WTC11 (cell line): ENCODE measurements at regions not wholly inside any gene's neighbourhood (a gene's known extent, or its start where the extent isn't known, plus 50 kb on each side); places are given as distances from the start of the nearest gene placed in this dataset.

Experiments used
- ATAC-seq: fragments of 200-7000 bp; cut with Tn5 transposase; 2 replicates; pipeline ENCODE4 v1.10.0; 2021; ENCODE audit warnings: mild to moderate bottlenecking, moderate library complexity
- CTCF ChIA-PET: fragments of 300-600 bp; sonication (Branson Sonifier 250); formaldehyde crosslinking; loops from one replicate; lab custom pipeline; 2021; ENCODE audit warnings: antibody characterized with exemption; lab: Charles Lee
- POLR2A ChIA-PET: fragments of 350-600 bp; sonication (Branson Sonifier 250); formaldehyde crosslinking; loops from one replicate; lab custom pipeline; 2021; ENCODE audit warnings: antibody characterized with exemption; lab: Charles Lee
- DNase-seq: peaks from one replicate; pipeline ENCODE4 v3.0.0; 2021; ENCODE audit warnings: low spot score
- H3K27ac Mint-ChIP-seq: 2 replicates; pipeline ENCODE4 v1.8.0; 2021; ENCODE audit warnings: mixed read lengths
- H3K27me3 Mint-ChIP-seq: 2 replicates; pipeline ENCODE4 v1.8.0; 2021; ENCODE audit warnings: low read depth, mild to moderate bottlenecking, moderate library complexity, mixed read lengths
- H3K36me3 Mint-ChIP-seq: 2 replicates; pipeline ENCODE4 v1.8.0; 2021; ENCODE audit warnings: mixed read lengths
- H3K4me1 Mint-ChIP-seq: 2 replicates; pipeline ENCODE4 v1.8.0; 2022; ENCODE audit warnings: mixed read lengths
- H3K4me3 Mint-ChIP-seq: 2 replicates; pipeline ENCODE4 v1.8.0; 2021; ENCODE audit warnings: mild to moderate bottlenecking, moderate library complexity, mixed read lengths
- H3K9me3 Mint-ChIP-seq: 2 replicates; pipeline ENCODE4 v1.8.0; 2021; ENCODE audit warnings: mixed read lengths
- EMX1 ChIP-seq: fragments of 250-450 bp; sonication (Bioruptor Pico); IDR thresholded peaks from 2 replicates; pipeline ENCODE4 v1.8.0; 2021; ENCODE audit warnings: mild to moderate bottlenecking
- ETV6 ChIP-seq: sonication (generic); formaldehyde crosslinking; IDR thresholded peaks from 2 replicates; pipeline ENCODE4 v1.8.1; 2022; ENCODE audit warnings: mild to moderate bottlenecking, missing genetic modification reagents
- FOXJ3 ChIP-seq: sonication (generic); formaldehyde crosslinking; IDR thresholded peaks from 2 replicates; pipeline ENCODE4 v1.9.0; 2021; ENCODE audit warnings: missing genetic modification reagents, mild to moderate bottlenecking, borderline replicate concordance
- HMGA2 ChIP-seq: fragments of 250-450 bp; sonication (Bioruptor Pico); IDR thresholded peaks from 2 replicates; pipeline ENCODE4 v1.4.0; 2021; ENCODE audit warnings: mild to moderate bottlenecking, moderate library complexity
- IRF2 ChIP-seq: sonication (generic); formaldehyde crosslinking; IDR thresholded peaks from 2 replicates; pipeline ENCODE4 v1.8.0; 2022; ENCODE audit warnings: low read depth, missing genetic modification reagents, borderline replicate concordance
- NFYB ChIP-seq: sonication (generic); formaldehyde crosslinking; conservative IDR thresholded peaks from 2 replicates; pipeline ENCODE4 v1.8.0; 2022; ENCODE audit warnings: low read depth, missing genetic modification reagents
- PRRX2 ChIP-seq: fragments of 250-450 bp; sonication (Bioruptor Pico); IDR thresholded peaks from 2 replicates; pipeline ENCODE4 v1.8.0; 2021; ENCODE audit warnings: mild to moderate bottlenecking
- SP1 ChIP-seq: sonication (generic); formaldehyde crosslinking; conservative IDR thresholded peaks from 2 replicates; pipeline ENCODE4 v1.8.1; 2022; ENCODE audit warnings: missing genetic modification reagents
- TP53 ChIP-seq: sonication (generic); formaldehyde crosslinking; IDR thresholded peaks from 2 replicates; pipeline ENCODE4 v1.8.1; 2023; ENCODE audit warnings: mild to moderate bottlenecking, missing genetic modification reagents
- ZNF138 ChIP-seq: sonication (generic); formaldehyde crosslinking; conservative IDR thresholded peaks from 2 replicates; pipeline ENCODE4 v1.8.1; 2022; ENCODE audit warnings: mild to moderate bottlenecking, moderate library complexity, missing genetic modification reagents
- ZNF317 ChIP-seq: sonication (generic); formaldehyde crosslinking; IDR thresholded peaks from 2 replicates; pipeline ENCODE4 v1.8.1; 2023; ENCODE audit warnings: low read depth, mild to moderate bottlenecking, moderate library complexity, missing genetic modification reagents, borderline replicate concordance
- ZNF416 ChIP-seq: fragments of 250-450 bp; sonication (Bioruptor Pico); IDR thresholded peaks from 2 replicates; pipeline ENCODE4 v1.9.0; 2021; ENCODE audit warnings: mild to moderate bottlenecking, inconsistent platforms
- TF ChIP-seq, protein P1 (sequence below): fragments of 250-450 bp; sonication (Bioruptor Pico); conservative IDR thresholded peaks from 2 replicates; pipeline ENCODE4 v1.9.0; 2021; ENCODE audit warnings: mild to moderate bottlenecking
- TF ChIP-seq, protein P2 (sequence below): sonication (generic); formaldehyde crosslinking; IDR thresholded peaks from 2 replicates; pipeline ENCODE4 v1.8.0; 2022; ENCODE audit warnings: mild to moderate bottlenecking, missing genetic modification reagents
- TF ChIP-seq, protein P3 (sequence below): sonication (generic); formaldehyde crosslinking; IDR thresholded peaks from 2 replicates; pipeline ENCODE4 v1.8.0; 2023; ENCODE audit warnings: mild to moderate bottlenecking, missing genetic modification reagents
- TF ChIP-seq, protein P4 (sequence below): fragments of 250-450 bp; sonication (Bioruptor Pico); IDR thresholded peaks from 2 replicates; pipeline ENCODE4 v2.1.2; 2022; ENCODE audit warnings: mild to moderate bottlenecking, moderate library complexity
- TF ChIP-seq, protein P5 (sequence below): sonication (generic); formaldehyde crosslinking; IDR thresholded peaks from 2 replicates; pipeline ENCODE4 v1.8.0; 2022; ENCODE audit warnings: mild to moderate bottlenecking, missing genetic modification reagents
- TF ChIP-seq, protein P6 (sequence below): fragments of 250-450 bp; sonication (Bioruptor Pico); IDR thresholded peaks from 2 replicates; pipeline ENCODE4 v1.9.0; 2021; ENCODE audit warnings: moderate library complexity, mild to moderate bottlenecking, inconsistent platforms, borderline replicate concordance

DNA sequence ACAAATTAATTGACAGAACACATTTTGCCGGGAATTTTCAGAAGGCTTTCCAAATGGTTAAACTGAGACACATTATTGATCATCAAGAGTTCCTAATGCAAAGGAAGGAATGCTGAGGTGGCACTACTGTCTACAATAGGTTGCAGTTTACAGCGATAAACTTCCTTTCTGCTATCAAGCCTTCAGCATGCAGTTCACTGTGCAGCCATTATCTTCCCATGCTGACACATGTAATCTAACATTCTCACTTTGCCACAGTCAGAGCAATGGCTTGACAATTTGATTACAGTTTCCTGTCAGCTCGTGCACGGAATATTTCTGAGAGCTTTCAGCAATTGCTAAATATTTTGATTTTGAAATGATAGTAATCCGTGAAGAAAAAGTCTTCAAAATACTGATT, 166.9 kb upstream of the PRMT6 start:
- TF ChIP-seq, protein P1, sequence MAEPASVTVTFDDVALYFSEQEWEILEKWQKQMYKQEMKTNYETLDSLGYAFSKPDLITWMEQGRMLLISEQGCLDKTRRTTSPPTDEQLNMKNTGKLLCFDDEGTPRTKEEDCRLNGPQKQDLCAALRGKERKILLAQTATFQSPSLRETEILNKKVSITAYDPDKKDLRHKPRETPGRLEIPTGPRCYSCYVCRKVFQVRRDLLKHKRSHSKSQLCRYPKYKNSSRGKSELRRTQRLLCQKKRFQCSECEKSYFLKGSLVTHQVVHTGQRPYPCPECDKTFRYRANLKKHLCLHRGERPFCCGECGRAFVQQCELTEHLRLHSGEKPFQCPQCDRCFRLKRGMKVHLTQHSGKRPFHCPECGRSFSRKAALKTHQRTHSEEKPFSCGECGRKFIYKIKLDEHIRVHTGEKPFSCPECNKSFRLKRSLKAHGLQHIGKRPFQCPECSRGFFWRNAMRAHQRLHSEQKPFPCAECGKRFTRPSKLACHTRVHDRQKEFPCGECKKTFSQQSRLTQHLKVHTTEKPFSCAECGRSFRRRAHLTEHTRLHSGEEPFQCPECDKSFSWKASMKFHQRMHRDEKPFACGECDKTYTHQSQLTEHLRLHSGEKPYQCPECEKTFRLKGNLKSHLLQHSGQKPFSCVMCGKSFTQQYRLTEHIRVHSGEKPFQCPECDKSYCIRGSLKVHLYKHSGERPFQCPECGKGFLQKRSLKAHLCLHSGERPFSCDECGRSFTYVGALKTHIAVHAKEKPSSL (CRISPR knock-in tag), result no peak
- TF ChIP-seq, all 79 proteins: peak for 0
- ATAC-seq, result no peak
- ChIA-PET CTCF (no interaction called here), POLR2A (no interaction called here)
- no peak for DNase-seq
- Mint-ChIP-seq H3K4me1 (no peaks in the 10 kb centered on the region), H3K36me3 (no peaks in the 10 kb centered on the region), H3K27me3 (no peaks in the 10 kb centered on the region), H3K27ac (no peak overlapping the region), H3K9me3 (no peaks in the 10 kb centered on the region), H3K4me3 (no peak overlapping the region)

DNA sequence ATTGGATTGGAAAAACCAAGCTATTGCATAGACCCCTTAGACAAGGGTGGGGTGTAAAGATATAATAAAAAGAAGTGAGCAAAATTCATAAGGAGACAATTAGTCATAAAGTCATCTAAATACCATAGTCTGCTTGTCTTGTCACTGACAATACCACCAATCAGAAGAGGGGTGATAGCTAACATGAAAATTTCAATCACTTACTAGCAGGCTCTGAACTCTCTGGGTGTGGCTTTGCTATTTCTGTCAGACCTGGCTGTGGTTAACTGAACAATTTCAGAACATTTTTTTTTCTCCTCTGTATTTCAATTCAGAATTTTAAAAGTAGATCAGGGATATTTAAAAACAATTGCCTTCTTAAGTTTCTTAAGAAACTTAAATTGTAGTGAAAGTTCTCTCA, 158.5 kb upstream of the PRMT6 start:
- no peaks in the 10 kb centered on the region for H3K36me3 Mint-ChIP-seq
- POLR2A ChIA-PET, result no interaction called here
- no peak for TF ChIP-seq PRRX2
- TF ChIP-seq NFYB (CRISPR knock-in tag), result no peak
- TF ChIP-seq, protein P2, sequence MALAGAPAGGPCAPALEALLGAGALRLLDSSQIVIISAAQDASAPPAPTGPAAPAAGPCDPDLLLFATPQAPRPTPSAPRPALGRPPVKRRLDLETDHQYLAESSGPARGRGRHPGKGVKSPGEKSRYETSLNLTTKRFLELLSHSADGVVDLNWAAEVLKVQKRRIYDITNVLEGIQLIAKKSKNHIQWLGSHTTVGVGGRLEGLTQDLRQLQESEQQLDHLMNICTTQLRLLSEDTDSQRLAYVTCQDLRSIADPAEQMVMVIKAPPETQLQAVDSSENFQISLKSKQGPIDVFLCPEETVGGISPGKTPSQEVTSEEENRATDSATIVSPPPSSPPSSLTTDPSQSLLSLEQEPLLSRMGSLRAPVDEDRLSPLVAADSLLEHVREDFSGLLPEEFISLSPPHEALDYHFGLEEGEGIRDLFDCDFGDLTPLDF, result no peak
- TF ChIP-seq, protein P3, sequence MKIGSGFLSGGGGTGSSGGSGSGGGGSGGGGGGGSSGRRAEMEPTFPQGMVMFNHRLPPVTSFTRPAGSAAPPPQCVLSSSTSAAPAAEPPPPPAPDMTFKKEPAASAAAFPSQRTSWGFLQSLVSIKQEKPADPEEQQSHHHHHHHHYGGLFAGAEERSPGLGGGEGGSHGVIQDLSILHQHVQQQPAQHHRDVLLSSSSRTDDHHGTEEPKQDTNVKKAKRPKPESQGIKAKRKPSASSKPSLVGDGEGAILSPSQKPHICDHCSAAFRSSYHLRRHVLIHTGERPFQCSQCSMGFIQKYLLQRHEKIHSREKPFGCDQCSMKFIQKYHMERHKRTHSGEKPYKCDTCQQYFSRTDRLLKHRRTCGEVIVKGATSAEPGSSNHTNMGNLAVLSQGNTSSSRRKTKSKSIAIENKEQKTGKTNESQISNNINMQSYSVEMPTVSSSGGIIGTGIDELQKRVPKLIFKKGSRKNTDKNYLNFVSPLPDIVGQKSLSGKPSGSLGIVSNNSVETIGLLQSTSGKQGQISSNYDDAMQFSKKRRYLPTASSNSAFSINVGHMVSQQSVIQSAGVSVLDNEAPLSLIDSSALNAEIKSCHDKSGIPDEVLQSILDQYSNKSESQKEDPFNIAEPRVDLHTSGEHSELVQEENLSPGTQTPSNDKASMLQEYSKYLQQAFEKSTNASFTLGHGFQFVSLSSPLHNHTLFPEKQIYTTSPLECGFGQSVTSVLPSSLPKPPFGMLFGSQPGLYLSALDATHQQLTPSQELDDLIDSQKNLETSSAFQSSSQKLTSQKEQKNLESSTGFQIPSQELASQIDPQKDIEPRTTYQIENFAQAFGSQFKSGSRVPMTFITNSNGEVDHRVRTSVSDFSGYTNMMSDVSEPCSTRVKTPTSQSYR (CRISPR knock-in tag), result no peak
- no peak for TF ChIP-seq FOXJ3 (CRISPR knock-in tag)
- TF ChIP-seq, protein P4, sequence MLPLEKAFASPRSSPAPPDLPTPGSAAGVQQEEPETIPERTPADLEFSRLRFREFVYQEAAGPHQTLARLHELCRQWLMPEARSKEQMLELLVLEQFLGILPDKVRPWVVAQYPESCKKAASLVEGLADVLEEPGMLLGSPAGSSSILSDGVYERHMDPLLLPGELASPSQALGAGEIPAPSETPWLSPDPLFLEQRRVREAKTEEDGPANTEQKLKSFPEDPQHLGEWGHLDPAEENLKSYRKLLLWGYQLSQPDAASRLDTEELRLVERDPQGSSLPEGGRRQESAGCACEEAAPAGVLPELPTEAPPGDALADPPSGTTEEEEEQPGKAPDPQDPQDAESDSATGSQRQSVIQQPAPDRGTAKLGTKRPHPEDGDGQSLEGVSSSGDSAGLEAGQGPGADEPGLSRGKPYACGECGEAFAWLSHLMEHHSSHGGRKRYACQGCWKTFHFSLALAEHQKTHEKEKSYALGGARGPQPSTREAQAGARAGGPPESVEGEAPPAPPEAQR, result no peak
- TF ChIP-seq TP53 (CRISPR knock-in tag), result no peak
- TF ChIP-seq, protein P5, sequence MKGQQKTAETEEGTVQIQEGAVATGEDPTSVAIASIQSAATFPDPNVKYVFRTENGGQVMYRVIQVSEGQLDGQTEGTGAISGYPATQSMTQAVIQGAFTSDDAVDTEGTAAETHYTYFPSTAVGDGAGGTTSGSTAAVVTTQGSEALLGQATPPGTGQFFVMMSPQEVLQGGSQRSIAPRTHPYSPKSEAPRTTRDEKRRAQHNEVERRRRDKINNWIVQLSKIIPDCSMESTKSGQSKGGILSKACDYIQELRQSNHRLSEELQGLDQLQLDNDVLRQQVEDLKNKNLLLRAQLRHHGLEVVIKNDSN (CRISPR knock-in tag), result no peak
- no peak for TF ChIP-seq ETV6
- TF ChIP-seq, all 79 proteins: peak for 0
- Mint-ChIP-seq H3K9me3 (no peaks in the 10 kb centered on the region), H3K27ac (no peak overlapping the region), H3K4me1 (no peaks in the 10 kb centered on the region), H3K27me3 (no peaks in the 10 kb centered on the region), H3K4me3 (no peak overlapping the region)
- ATAC-seq, result no peak
- CTCF ChIA-PET, result no interaction called here
- DNase-seq, result no peak

DNA sequence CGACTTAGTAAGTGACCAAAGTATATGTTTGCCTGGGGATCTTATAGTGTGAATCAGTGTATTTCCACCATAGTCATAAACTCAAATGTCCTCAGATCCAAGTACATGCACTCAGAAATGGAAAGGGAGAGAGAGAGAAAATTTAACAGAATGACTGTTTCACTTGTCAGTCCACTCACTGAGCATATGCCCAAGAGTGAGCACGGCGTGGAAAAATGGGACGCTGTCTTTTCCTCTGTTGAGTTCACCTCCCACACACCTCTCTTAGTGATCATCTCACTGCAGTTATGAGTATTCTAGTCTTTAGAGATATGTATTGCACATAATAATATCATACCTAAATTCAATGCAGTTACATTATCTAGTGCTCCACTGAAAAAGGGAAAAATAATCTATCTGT, 156.8 kb upstream of the PRMT6 start:
- no peak overlapping the region for H3K4me3 Mint-ChIP-seq
- no peak overlapping the region for H3K27ac Mint-ChIP-seq
- POLR2A ChIA-PET, result no interaction called here
- CTCF ChIA-PET, result no interaction called here
- H3K36me3 Mint-ChIP-seq, result no peaks in the 10 kb centered on the region
- no peak for DNase-seq
- H3K27me3 Mint-ChIP-seq, result no peaks in the 10 kb centered on the region
- no peaks in the 10 kb centered on the region for H3K4me1 Mint-ChIP-seq
- no peak for TF ChIP-seq SP1
- TF ChIP-seq, all 79 proteins: peak for 0
- no peaks in the 10 kb centered on the region for H3K9me3 Mint-ChIP-seq
- no peak for ATAC-seq

DNA sequence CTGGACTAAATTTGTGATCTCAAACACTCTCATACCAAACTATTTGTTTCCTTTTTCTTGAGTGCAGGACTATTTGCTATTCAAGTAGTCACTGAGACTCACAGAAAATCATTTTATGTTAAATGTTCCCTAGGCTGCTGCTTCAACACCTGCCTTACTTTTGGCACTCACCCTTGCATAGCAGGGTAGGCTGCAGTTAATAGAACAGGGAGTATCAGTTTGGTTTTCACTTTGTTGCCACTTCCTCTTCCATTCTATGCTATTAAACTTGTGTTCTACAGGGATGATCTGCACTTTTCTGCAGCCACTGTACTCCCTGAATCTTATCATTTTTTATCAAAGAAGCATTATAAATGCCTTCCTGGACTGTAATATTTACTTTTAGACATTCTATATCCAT, 148.7 kb upstream of the PRMT6 start:
- H3K27me3 Mint-ChIP-seq, result no peaks in the 10 kb centered on the region
- ChIA-PET CTCF (no interaction called here), POLR2A (no interaction called here)
- no peaks in the 10 kb centered on the region for H3K36me3 Mint-ChIP-seq
- ATAC-seq (no peak), DNase-seq (no peak)
- peaks cover 10% of the 10 kb centered on the region; the same call in 1 of the 2 replicates for H3K4me1 Mint-ChIP-seq
- peaks cover 13% of the 10 kb centered on the region for H3K9me3 Mint-ChIP-seq
- H3K4me3 Mint-ChIP-seq, result no peak overlapping the region
- no peak overlapping the region for H3K27ac Mint-ChIP-seq
- TF ChIP-seq ZNF138 (CRISPR knock-in tag) (no peak), IRF2 (CRISPR knock-in tag) (no peak), EMX1 (no peak), ZNF416 (CRISPR knock-in tag) (no peak), HMGA2 (CRISPR knock-in tag) (no peak), ZNF317 (no peak), PRRX2 (no peak)
- TF ChIP-seq, protein P3 (CRISPR knock-in tag), result no peak
- TF ChIP-seq, protein P6, sequence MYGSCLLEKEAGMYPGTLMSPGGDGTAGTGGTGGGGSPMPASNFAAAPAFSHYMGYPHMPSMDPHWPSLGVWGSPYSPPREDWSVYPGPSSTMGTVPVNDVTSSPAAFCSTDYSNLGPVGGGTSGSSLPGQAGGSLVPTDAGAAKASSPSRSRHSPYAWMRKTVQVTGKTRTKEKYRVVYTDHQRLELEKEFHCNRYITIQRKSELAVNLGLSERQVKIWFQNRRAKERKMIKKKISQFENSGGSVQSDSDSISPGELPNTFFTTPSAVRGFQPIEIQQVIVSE (CRISPR knock-in tag), result no peak
